Liver (tissue), 3 donors: ENCODE measurements at regions not wholly inside any gene's neighbourhood (a gene's known extent, or its start where the extent isn't known, plus 50 kb on each side); places are given as distances from the start of the nearest gene placed in this dataset.

ENCODE experiments used
- GABPA ChIP-seq, 2 donors: IDR thresholded peaks in 1 of 2; conservative IDR thresholded peaks in 1 of 2; 2 replicates each; pipeline ENCODE4 v1.6.1; 2016; ENCODE audit warnings: antibody characterized with exemption in 2 of 2, mild to moderate bottlenecking in 1 of 2, moderate library complexity in 1 of 2
- JUND ChIP-seq, 2 donors: IDR thresholded peaks; 2 replicates each; pipeline ENCODE4 v1.6.1; 2016; ENCODE audit warnings: antibody characterized with exemption in 2 of 2
- RAD21 ChIP-seq, 2 donors: IDR thresholded peaks; 2 replicates each; pipeline ENCODE4 v1.6.1; 2016; ENCODE audit warnings: antibody characterized with exemption in 2 of 2, mild to moderate bottlenecking in 2 of 2
- SP1 ChIP-seq: IDR thresholded peaks from 2 replicates; pipeline ENCODE4 v1.6.1; 2018; ENCODE audit warnings: antibody characterized with exemption, mild to moderate bottlenecking
- TAF1 ChIP-seq: conservative IDR thresholded peaks from 2 replicates; pipeline ENCODE4 v1.6.1; 2016; ENCODE audit warnings: antibody characterized with exemption, mild to moderate bottlenecking
- TF ChIP-seq, protein P1 (sequence below): fragments of 150-350 bp; IDR thresholded peaks from 2 replicates; pipeline ENCODE4 v1.5.1; 2017; ENCODE audit warnings: improper control_type of control experiment, low read depth, low read length; ENCODE audit not compliant: missing input control
- TF ChIP-seq, protein P2 (sequence below): IDR thresholded peaks from 2 replicates; pipeline ENCODE4 v1.6.1; 2016; ENCODE audit warnings: antibody characterized with exemption
- TF ChIP-seq, protein P3 (sequence below): IDR thresholded peaks from 2 replicates; pipeline ENCODE4 v1.6.1; 2016; ENCODE audit warnings: antibody characterized with exemption
- TF ChIP-seq, protein P4 (sequence below): IDR thresholded peaks from 2 replicates; pipeline ENCODE4 v1.6.1; 2016; ENCODE audit warnings: antibody characterized with exemption
- donor health status: healthy.
- donor health status: healthy.

DNA sequence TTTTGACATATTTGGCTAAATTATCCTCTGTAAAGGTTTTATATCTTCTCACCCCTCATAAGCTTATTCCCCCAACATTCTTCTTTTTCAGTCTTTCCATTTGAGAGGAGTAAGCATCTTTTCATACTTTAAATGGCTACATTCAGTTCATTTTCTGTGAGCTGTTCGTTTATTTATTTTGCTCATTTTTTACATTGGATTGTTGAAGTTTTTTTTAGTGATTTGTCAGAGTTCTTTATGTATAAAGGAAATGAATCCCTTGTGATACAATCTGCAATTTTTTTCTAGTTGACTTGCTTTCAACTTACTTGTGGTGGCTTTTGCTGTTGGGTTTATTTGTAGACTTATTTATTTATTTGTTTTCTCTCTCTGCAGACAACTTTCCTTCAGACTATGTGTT is 250.3 kb downstream of the DLEU7 start:
- TF ChIP-seq, protein P1, sequence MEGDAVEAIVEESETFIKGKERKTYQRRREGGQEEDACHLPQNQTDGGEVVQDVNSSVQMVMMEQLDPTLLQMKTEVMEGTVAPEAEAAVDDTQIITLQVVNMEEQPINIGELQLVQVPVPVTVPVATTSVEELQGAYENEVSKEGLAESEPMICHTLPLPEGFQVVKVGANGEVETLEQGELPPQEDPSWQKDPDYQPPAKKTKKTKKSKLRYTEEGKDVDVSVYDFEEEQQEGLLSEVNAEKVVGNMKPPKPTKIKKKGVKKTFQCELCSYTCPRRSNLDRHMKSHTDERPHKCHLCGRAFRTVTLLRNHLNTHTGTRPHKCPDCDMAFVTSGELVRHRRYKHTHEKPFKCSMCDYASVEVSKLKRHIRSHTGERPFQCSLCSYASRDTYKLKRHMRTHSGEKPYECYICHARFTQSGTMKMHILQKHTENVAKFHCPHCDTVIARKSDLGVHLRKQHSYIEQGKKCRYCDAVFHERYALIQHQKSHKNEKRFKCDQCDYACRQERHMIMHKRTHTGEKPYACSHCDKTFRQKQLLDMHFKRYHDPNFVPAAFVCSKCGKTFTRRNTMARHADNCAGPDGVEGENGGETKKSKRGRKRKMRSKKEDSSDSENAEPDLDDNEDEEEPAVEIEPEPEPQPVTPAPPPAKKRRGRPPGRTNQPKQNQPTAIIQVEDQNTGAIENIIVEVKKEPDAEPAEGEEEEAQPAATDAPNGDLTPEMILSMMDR = no peak
- TF ChIP-seq GABPA (IDR thresholded peaks at IDR 0.05 in 1 of 2, conservative IDR thresholded peaks at IDR 0.05 in 1 of 2) (no peak), RAD21 (IDR thresholded peaks at IDR 0.05) (no peak), SP1 (no peak), TAF1 (no peak), JUND (IDR thresholded peaks at IDR 0.05) (no peak)
- TF ChIP-seq, protein P2, sequence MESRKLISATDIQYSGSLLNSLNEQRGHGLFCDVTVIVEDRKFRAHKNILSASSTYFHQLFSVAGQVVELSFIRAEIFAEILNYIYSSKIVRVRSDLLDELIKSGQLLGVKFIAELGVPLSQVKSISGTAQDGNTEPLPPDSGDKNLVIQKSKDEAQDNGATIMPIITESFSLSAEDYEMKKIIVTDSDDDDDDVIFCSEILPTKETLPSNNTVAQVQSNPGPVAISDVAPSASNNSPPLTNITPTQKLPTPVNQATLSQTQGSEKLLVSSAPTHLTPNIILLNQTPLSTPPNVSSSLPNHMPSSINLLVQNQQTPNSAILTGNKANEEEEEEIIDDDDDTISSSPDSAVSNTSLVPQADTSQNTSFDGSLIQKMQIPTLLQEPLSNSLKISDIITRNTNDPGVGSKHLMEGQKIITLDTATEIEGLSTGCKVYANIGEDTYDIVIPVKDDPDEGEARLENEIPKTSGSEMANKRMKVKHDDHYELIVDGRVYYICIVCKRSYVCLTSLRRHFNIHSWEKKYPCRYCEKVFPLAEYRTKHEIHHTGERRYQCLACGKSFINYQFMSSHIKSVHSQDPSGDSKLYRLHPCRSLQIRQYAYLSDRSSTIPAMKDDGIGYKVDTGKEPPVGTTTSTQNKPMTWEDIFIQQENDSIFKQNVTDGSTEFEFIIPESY = no peak
- TF ChIP-seq, protein P3, sequence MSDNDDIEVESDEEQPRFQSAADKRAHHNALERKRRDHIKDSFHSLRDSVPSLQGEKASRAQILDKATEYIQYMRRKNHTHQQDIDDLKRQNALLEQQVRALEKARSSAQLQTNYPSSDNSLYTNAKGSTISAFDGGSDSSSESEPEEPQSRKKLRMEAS = no peak
- TF ChIP-seq, protein P4, sequence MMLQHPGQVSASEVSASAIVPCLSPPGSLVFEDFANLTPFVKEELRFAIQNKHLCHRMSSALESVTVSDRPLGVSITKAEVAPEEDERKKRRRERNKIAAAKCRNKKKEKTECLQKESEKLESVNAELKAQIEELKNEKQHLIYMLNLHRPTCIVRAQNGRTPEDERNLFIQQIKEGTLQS = no peak
